DND-41 (cell line): ENCODE measurements at regions not wholly inside any gene's neighbourhood (a gene's known extent, or its start where the extent isn't known, plus 50 kb on each side); places are given as distances from the start of the nearest gene placed in this dataset.

Source experiments
- ATAC-seq: fragments of 200-7000 bp; cut with Tn5 transposase; 3 replicates; pipeline ENCODE4 v1.9.1; 2021; ENCODE audit warnings: low read depth; ENCODE audit not compliant: insufficient read depth
- DNase-seq: peaks from one replicate; pipeline ENCODE4 v3.0.0-alpha.2; 2020
- H2AFZ ChIP-seq: 2 replicates; pipeline ENCODE4 v1.6.0; 2012; ENCODE audit warnings: low read depth, low read length
- H3K27ac ChIP-seq: 2 replicates; pipeline ENCODE4 v1.5.1; 2012; ENCODE audit warnings: low read length, inconsistent platforms
- H3K27me3 ChIP-seq: fragments of 200-600 bp; sonication (generic); 2 replicates; pipeline ENCODE4 v1.6.0; 2012; ENCODE audit warnings: low read length, mild to moderate bottlenecking, inconsistent platforms; ENCODE audit not compliant: insufficient read depth, poor library complexity
- H3K36me3 ChIP-seq: 2 replicates; pipeline ENCODE4 v1.5.1; 2012; ENCODE audit warnings: low read length, inconsistent platforms; ENCODE audit not compliant: insufficient read depth
- H3K4me1 ChIP-seq: 2 replicates; pipeline ENCODE4 v1.5.1; 2012; ENCODE audit warnings: mild to moderate bottlenecking, low read length; ENCODE audit not compliant: insufficient read depth
- H3K4me2 ChIP-seq: 2 replicates; pipeline ENCODE4 v1.6.0; 2012; ENCODE audit warnings: mild to moderate bottlenecking, moderate library complexity, low read length, inconsistent platforms; ENCODE audit not compliant: insufficient read depth
- H3K4me3 ChIP-seq, 2 experiments: fragments of 200-600 bp in 1 of 2; shearing (Covaris generic) in 1 of 2; 2 replicates each; pipeline ENCODE4 v1.5.1; 2012 to 2016; ENCODE audit warnings: inconsistent platforms in 2 of 2, low read length in 2 of 2, mild to moderate bottlenecking in 2 of 2, low read depth in 1 of 2, moderate library complexity in 1 of 2
- H3K79me2 ChIP-seq: 2 replicates; pipeline ENCODE4 v1.6.0; 2012; ENCODE audit warnings: low read length, inconsistent platforms; ENCODE audit not compliant: insufficient read depth
- H3K9ac ChIP-seq: 2 replicates; pipeline ENCODE4 v1.6.0; 2012; ENCODE audit warnings: low read depth, mild to moderate bottlenecking, inconsistent platforms, low read length, moderate library complexity
- H3K9me3 ChIP-seq: 2 replicates; pipeline ENCODE4 v1.5.1; 2012; ENCODE audit warnings: low read length, moderate library complexity, mild to moderate bottlenecking, inconsistent platforms; ENCODE audit not compliant: insufficient read depth, severe bottlenecking
- H4K20me1 ChIP-seq: 2 replicates; pipeline ENCODE4 v1.6.0; 2012; ENCODE audit warnings: low read length; ENCODE audit not compliant: insufficient read depth
- CTCF ChIP-seq: IDR thresholded peaks from 2 replicates; pipeline ENCODE4 v1.5.1; 2012; ENCODE audit warnings: borderline replicate concordance, low read length, moderate library complexity, mild to moderate bottlenecking; ENCODE audit not compliant: poor library complexity, severe bottlenecking; ENCODE audit errors: extremely low read depth
- EZH2 ChIP-seq: IDR thresholded peaks from 3 replicates; pipeline ENCODE4 v1.6.1; 2012; ENCODE audit warnings: borderline replicate concordance, low read depth, mild to moderate bottlenecking, moderate library complexity, low read length, inconsistent platforms; ENCODE audit not compliant: severe bottlenecking

- no peak overlapping the region for H3K4me2 ChIP-seq
- DNase-seq (no peak), ATAC-seq (no peak)
- H3K79me2 ChIP-seq: no peaks in the 10 kb centered on the region
- no peak for TF ChIP-seq CTCF
- no peak for TF ChIP-seq EZH2
- no peak overlapping the region for H3K9ac ChIP-seq
- H2AFZ ChIP-seq: no peak overlapping the region
- no peak overlapping the region for H3K4me3 ChIP-seq
- H4K20me1 ChIP-seq: no peaks in the 10 kb centered on the region
- H3K27ac ChIP-seq: no peak overlapping the region
- peaks cover 26% of the 10 kb centered on the region for H3K27me3 ChIP-seq
- H3K36me3 ChIP-seq: no peaks in the 10 kb centered on the region
- no peaks in the 10 kb centered on the region for H3K4me1 ChIP-seq
- no peaks in the 10 kb centered on the region for H3K9me3 ChIP-seq
Observed at GRCh38 chr17:37831986-37832385, 87.1 kb upstream of the HNF1B start.

GRCh38 chr17:37831492-37831891, 86.6 kb upstream of the HNF1B start:
- Histone ChIP-seq H3K27me3 (peaks cover 24% of the 10 kb centered on the region), H3K9me3 (no peaks in the 10 kb centered on the region), H3K27ac (no peak overlapping the region), H3K4me1 (no peaks in the 10 kb centered on the region), H4K20me1 (no peaks in the 10 kb centered on the region), H3K79me2 (no peaks in the 10 kb centered on the region), H2AFZ (no peak overlapping the region), H3K4me3 (no peak overlapping the region), H3K9ac (no peak overlapping the region), H3K36me3 (no peaks in the 10 kb centered on the region), H3K4me2 (no peak overlapping the region)
- TF ChIP-seq EZH2 (no peak), CTCF (no peak)
- ATAC-seq (no peak), DNase-seq (no peak)

- ATAC-seq (no peak), DNase-seq (no peak)
- no peaks in the 10 kb centered on the region for H3K79me2 ChIP-seq
- no peak overlapping the region for H3K4me3 ChIP-seq
- no peaks in the 10 kb centered on the region for H3K4me1 ChIP-seq
- no peak for TF ChIP-seq EZH2
- H4K20me1 ChIP-seq: no peaks in the 10 kb centered on the region
- H3K9ac ChIP-seq: no peak overlapping the region
- no peaks in the 10 kb centered on the region for H3K9me3 ChIP-seq
- H3K36me3 ChIP-seq: no peaks in the 10 kb centered on the region
- no peak overlapping the region for H3K27ac ChIP-seq
- no peak overlapping the region for H3K4me2 ChIP-seq
- no peak overlapping the region for H2AFZ ChIP-seq
- peaks cover 16% of the 10 kb centered on the region for H3K27me3 ChIP-seq
Observed at GRCh38 chr17:37830151-37830993, 85.5 kb upstream of the HNF1B start.

- Histone ChIP-seq H3K4me2 (no peak overlapping the region), H3K79me2 (no peaks in the 10 kb centered on the region), H3K4me1 (no peaks in the 10 kb centered on the region), H3K9me3 (no peaks in the 10 kb centered on the region), H3K27ac (no peak overlapping the region), H2AFZ (no peak overlapping the region), H3K27me3 (peaks cover 16% of the 10 kb centered on the region), H3K4me3 (no peak overlapping the region), H3K36me3 (no peaks in the 10 kb centered on the region), H4K20me1 (no peaks in the 10 kb centered on the region), H3K9ac (no peak overlapping the region)
- TF ChIP-seq CTCF (no peak), EZH2 (no peak)
- DNase-seq (no peak), ATAC-seq (no peak)
Observed at GRCh38 chr17:37829592-37830123, 84.8 kb upstream of the HNF1B start.
